Right lobe of liver (tissue), 6 donors: ENCODE measurements at regions not wholly inside any gene's neighbourhood (a gene's known extent, or its start where the extent isn't known, plus 50 kb on each side); places are given as distances from the start of the nearest gene placed in this dataset.

Experiments
- ATAC-seq, 4 donors: fragments of 200-7000 bp; cut with Tn5 transposase; one replicate each; pipeline ENCODE4 v1.9.1; 2020; ENCODE audit warnings: mild to moderate bottlenecking in 4 of 4, moderate library complexity in 4 of 4
- DNase-seq, 3 donors: peaks; one replicate each; pipeline ENCODE4 v3.0.0-alpha.2; 2020
- H3K27ac ChIP-seq, 3 donors: fragments of 200-600 bp; one replicate each; pipeline ENCODE4 v1.8.0; 2022
- H3K27me3 ChIP-seq, 2 donors: fragments of 200-600 bp; one replicate each; pipeline ENCODE4 v1.8.0; 2022
- H3K36me3 ChIP-seq, 4 donors: fragments of 200-600 bp; sonication (generic) in 1 of 4; one replicate each; pipeline versions ENCODE4 v1.5.1 to v1.8.0; 2017 to 2022; ENCODE audit warnings: control low read depth in 1 of 4
- H3K4me1 ChIP-seq, 4 donors: fragments of 200-600 bp; sonication (generic) in 1 of 4; one replicate each; pipeline versions ENCODE4 v1.5.1 to v1.8.0; 2017 to 2022; ENCODE audit warnings: control low read depth in 1 of 4
- H3K4me3 ChIP-seq, 3 donors: fragments of 200-600 bp; one replicate each; pipeline ENCODE4 v1.8.0; 2022
- H3K9me3 ChIP-seq, 4 donors: fragments of 200-600 bp; sonication (generic) in 1 of 4; one replicate each; pipeline versions ENCODE4 v1.5.1 to v1.8.0; 2017 to 2022; ENCODE audit warnings: control low read depth in 1 of 4
- CTCF ChIP-seq, 4 donors: fragments of 200-600 bp in 3 of 4; fragments of 450-650 bp in 1 of 4; IDR thresholded peaks; one replicate each; pipeline versions ENCODE4 v1.5.1 to v1.8.0; 2016 to 2022; ENCODE audit warnings: antibody characterized with exemption in 4 of 4, mild to moderate bottlenecking in 2 of 4
- POLR2A ChIP-seq: fragments of 450-650 bp; IDR thresholded peaks from one replicate; pipeline ENCODE4 v1.6.1; 2017; ENCODE audit warnings: antibody characterized with exemption, mild to moderate bottlenecking
- WGBS: methylation state at CpG from one replicate; pipeline ENCODE4 v1.1.6; 2018; ENCODE audit warnings: low coverage, low lambda C conversion rate; ENCODE audit not compliant: insufficient coverage; ENCODE audit errors: missing lambda C conversion rate; 5-methylcytosine and 5-hydroxymethylcytosine counted together
- intact Hi-C, 2 donors: fragments of 100-400 bp; cut with DNase I; formaldehyde crosslinking; loops; one replicate each; pipeline versions ENCODE4 v1.11.2 to v1.14.1; 2022
- donor health status: DM: no; HTN: yes; CAD: no.
- donor health status: DM: no; HTN: no; CAD: no.
- donor health status: DM: no; HTN: no; CAD: no.
- donor health status: DM: no; HTN: yes; CAD: no.
- donor health status: DM: no; HTN: yes; CAD: no.

GRCh38 chr4:86432559-86433134 is 72.8 kb upstream of the MAPK10 start:
- Histone ChIP-seq H3K27ac (no peak overlapping the region), H3K27me3 (no peaks in the 10 kb centered on the region), H3K9me3 (no peaks in the 10 kb centered on the region), H3K4me3 (no peak overlapping the region), H3K36me3 (no peaks in the 10 kb centered on the region), H3K4me1 (no peaks in the 10 kb centered on the region)
- intact Hi-C loops, result no loop called here
- ATAC-seq, result no peak
- DNase-seq, result no peak
- no peak for TF ChIP-seq POLR2A
- no peak for TF ChIP-seq CTCF (IDR thresholded peaks at IDR 0.05)

- intact Hi-C loops, result no loop called here
- no peak for DNase-seq
- ATAC-seq, result no peak
- H3K27me3 ChIP-seq, result no peaks in the 10 kb centered on the region
- H3K36me3 ChIP-seq, result no peaks in the 10 kb centered on the region
- no peak overlapping the region for H3K4me3 ChIP-seq
- TF ChIP-seq POLR2A (no peak), CTCF (IDR thresholded peaks at IDR 0.05) (no peak)
- H3K4me1 ChIP-seq, result no peaks in the 10 kb centered on the region
- H3K27ac ChIP-seq, result no peak overlapping the region
- H3K9me3 ChIP-seq, result no peaks in the 10 kb centered on the region
- 30% methylated on average over 2 of the region's 2 CpGs for WGBS
Measured at GRCh38 chr4:86439293-86439692, 79.4 kb upstream of the MAPK10 start.

- no peaks in the 10 kb centered on the region for H3K4me1 ChIP-seq
- no peaks in the 10 kb centered on the region for H3K9me3 ChIP-seq
- no peak overlapping the region for H3K27ac ChIP-seq
- ATAC-seq (no peak), DNase-seq (no peak)
- H3K27me3 ChIP-seq, result no peaks in the 10 kb centered on the region
- H3K36me3 ChIP-seq, result no peaks in the 10 kb centered on the region
- no peak for TF ChIP-seq CTCF (IDR thresholded peaks at IDR 0.05)
- TF ChIP-seq POLR2A, result no peak
- 36% methylated on average over 3 of the region's 3 CpGs for WGBS
- intact Hi-C loops, result no loop called here
- no peak overlapping the region for H3K4me3 ChIP-seq
Measured at GRCh38 chr4:86441175-86441936, 81.5 kb upstream of the MAPK10 start.

GRCh38 chr4:86442881-86443280 is 83.0 kb upstream of the MAPK10 start:
- TF ChIP-seq CTCF (IDR thresholded peaks at IDR 0.05) (no peak), POLR2A (no peak)
- Histone ChIP-seq H3K9me3 (no peaks in the 10 kb centered on the region), H3K4me3 (no peak overlapping the region), H3K4me1 (no peaks in the 10 kb centered on the region), H3K36me3 (no peaks in the 10 kb centered on the region), H3K27me3 (no peaks in the 10 kb centered on the region), H3K27ac (no peak overlapping the region)
- ATAC-seq (no peak), DNase-seq (no peak)
- intact Hi-C loops, result no loop called here
